Neural progenitor cell (in vitro differentiated cells): ENCODE measurements at regions not wholly inside any gene's neighbourhood (a gene's known extent, or its start where the extent isn't known, plus 50 kb on each side); places are given as distances from the start of the nearest gene placed in this dataset.

Experiments used
- DNase-seq: peaks from one replicate; pipeline ENCODE4 v3.0.0-alpha.2; 2016; ENCODE audit warnings: low spot score
- H2AFZ ChIP-seq: fragments of 200-600 bp; sonication (generic); replicated peaks from 2 replicates; pipeline ENCODE4 v1.6.1; 2016; ENCODE audit warnings: antibody characterized with exemption
- H3F3A ChIP-seq: fragments of 200-600 bp; sonication (generic); 2 replicates; pipeline ENCODE4 v1.6.1; 2016; ENCODE audit warnings: antibody characterized with exemption, low read depth
- H3K27ac ChIP-seq: fragments of 200-600 bp; sonication (generic); 2 replicates; pipeline ENCODE4 v1.5.1; 2016; ENCODE audit warnings: mild to moderate bottlenecking
- H3K27me3 ChIP-seq: fragments of 200-600 bp; sonication (generic); 2 replicates; pipeline ENCODE4 v1.6.1; 2016; ENCODE audit warnings: mild to moderate bottlenecking, moderate library complexity
- H3K36me3 ChIP-seq: fragments of 200-600 bp; sonication (generic); 2 replicates; pipeline ENCODE4 v1.5.1; 2016
- H3K4me1 ChIP-seq: fragments of 200-600 bp; sonication (generic); 2 replicates; pipeline ENCODE4 v1.6.1; 2016; ENCODE audit warnings: mixed run types
- H3K4me2 ChIP-seq: fragments of 200-600 bp; sonication (generic); 2 replicates; pipeline ENCODE4 v1.6.1; 2016
- H3K4me3 ChIP-seq: fragments of 200-600 bp; sonication (generic); 2 replicates; pipeline ENCODE4 v1.5.1; 2016
- H3K79me2 ChIP-seq: fragments of 200-600 bp; sonication (generic); 2 replicates; pipeline ENCODE4 v1.6.1; 2016; ENCODE audit warnings: low read depth
- H3K9ac ChIP-seq: fragments of 200-600 bp; sonication (generic); 2 replicates; pipeline ENCODE4 v1.6.1; 2016
- H3K9me3 ChIP-seq: fragments of 200-600 bp; sonication (generic); 2 replicates; pipeline ENCODE4 v1.5.1; 2016; ENCODE audit warnings: low read depth
- H4K20me1 ChIP-seq: fragments of 200-600 bp; sonication (generic); 2 replicates; pipeline ENCODE4 v1.6.1; 2016; ENCODE audit warnings: low read depth
- H3K27ac Mint-ChIP-seq: 3 replicates; pipeline ENCODE4 v1.8.0; 2021; ENCODE audit warnings: mixed read lengths
- H3K27me3 Mint-ChIP-seq: 2 replicates; pipeline ENCODE4 v1.8.0; 2022; ENCODE audit warnings: low read depth, mild to moderate bottlenecking, inconsistent platforms, moderate library complexity, mixed read lengths; ENCODE audit not compliant: insufficient read depth
- H3K36me3 Mint-ChIP-seq: 3 replicates; pipeline ENCODE4 v1.8.0; 2021; ENCODE audit warnings: mixed read lengths
- H3K4me1 Mint-ChIP-seq: 3 replicates; pipeline ENCODE4 v1.8.0; 2021; ENCODE audit warnings: mixed read lengths
- H3K4me3 Mint-ChIP-seq: 3 replicates; pipeline ENCODE4 v1.8.0; 2021; ENCODE audit warnings: mild to moderate bottlenecking, moderate library complexity, mixed read lengths
- H3K9me3 Mint-ChIP-seq: 3 replicates; pipeline ENCODE4 v1.8.0; 2020; ENCODE audit warnings: mixed read lengths
- CTCF ChIP-seq: fragments of 200-600 bp; sonication (generic); IDR thresholded peaks from 2 replicates; pipeline ENCODE4 v1.5.1; 2017; ENCODE audit warnings: antibody characterized with exemption, mild to moderate bottlenecking
- EZH2 ChIP-seq: fragments of 200-600 bp; sonication (generic); IDR thresholded peaks from 2 replicates; pipeline ENCODE4 v1.6.1; 2017; ENCODE audit warnings: antibody characterized with exemption, mild to moderate bottlenecking, moderate library complexity
- EZH2phosphoT487 ChIP-seq: fragments of 200-600 bp; sonication (generic); IDR thresholded peaks from 2 replicates; pipeline ENCODE4 v1.6.1; 2017; ENCODE audit warnings: antibody characterized with exemption

GRCh38 chr3:168416446-168416845, 320.7 kb upstream of the GOLIM4 start:
- H3K9me3 Mint-ChIP-seq = peaks cover 2% of the 10 kb centered on the region
- no peak for DNase-seq
- Histone ChIP-seq H3K79me2 (no peaks in the 10 kb centered on the region), H3K9ac (no peak overlapping the region), H4K20me1 (no peaks in the 10 kb centered on the region), H3K27ac (no peak overlapping the region), H3K27me3 (no peaks in the 10 kb centered on the region), H3F3A (no peaks in the 10 kb centered on the region), H2AFZ (no peak overlapping the region), H3K4me3 (no peak overlapping the region), H3K4me1 (peaks cover 10% of the 10 kb centered on the region), H3K36me3 (no peaks in the 10 kb centered on the region), H3K4me2 (no peak overlapping the region), H3K9me3 (no peaks in the 10 kb centered on the region)
- no peak overlapping the region for H3K4me3 Mint-ChIP-seq
- peaks cover 10% of the 10 kb centered on the region for H3K4me1 Mint-ChIP-seq
- no peaks in the 10 kb centered on the region for H3K27me3 Mint-ChIP-seq
- peaks cover 10% of the 10 kb centered on the region for H3K36me3 Mint-ChIP-seq
- no peak overlapping the region for H3K27ac Mint-ChIP-seq
- TF ChIP-seq EZH2 (no peak), CTCF (no peak), EZH2phosphoT487 (no peak)

- peaks cover 10% of the 10 kb centered on the region for H3K4me1 Mint-ChIP-seq
- Histone ChIP-seq H3K27ac (no peak overlapping the region), H3F3A (no peaks in the 10 kb centered on the region), H3K4me1 (peaks cover 10% of the 10 kb centered on the region), H2AFZ (no peak overlapping the region), H3K4me3 (no peak overlapping the region), H3K9me3 (no peaks in the 10 kb centered on the region), H3K36me3 (no peaks in the 10 kb centered on the region), H3K4me2 (no peak overlapping the region), H3K27me3 (no peaks in the 10 kb centered on the region), H4K20me1 (no peaks in the 10 kb centered on the region), H3K79me2 (no peaks in the 10 kb centered on the region), H3K9ac (no peak overlapping the region)
- H3K27ac Mint-ChIP-seq = no peak overlapping the region
- H3K9me3 Mint-ChIP-seq = peaks cover 3% of the 10 kb centered on the region
- no peaks in the 10 kb centered on the region for H3K27me3 Mint-ChIP-seq
- peaks cover 3% of the 10 kb centered on the region for H3K36me3 Mint-ChIP-seq
- H3K4me3 Mint-ChIP-seq = no peak overlapping the region
- DNase-seq = no peak
- TF ChIP-seq EZH2 (no peak), EZH2phosphoT487 (no peak), CTCF (no peak)
Measured at GRCh38 chr3:168414149-168414548, 318.4 kb upstream of the GOLIM4 start.

- TF ChIP-seq EZH2 (no peak), CTCF (no peak), EZH2phosphoT487 (no peak)
- no peaks in the 10 kb centered on the region for H3K79me2 ChIP-seq
- no peak overlapping the region for H3K4me2 ChIP-seq
- H3K4me1 ChIP-seq = no peaks in the 10 kb centered on the region
- H3K36me3 Mint-ChIP-seq = peaks cover under 1% of the 10 kb centered on the region
- no peaks in the 10 kb centered on the region for H4K20me1 ChIP-seq
- no peak overlapping the region for H3K9ac ChIP-seq
- H3K36me3 ChIP-seq = no peaks in the 10 kb centered on the region
- H2AFZ ChIP-seq = no peak overlapping the region
- H3K4me1 Mint-ChIP-seq = peaks cover 2% of the 10 kb centered on the region
- peaks cover 3% of the 10 kb centered on the region for H3K9me3 Mint-ChIP-seq
- H3K9me3 ChIP-seq = no peaks in the 10 kb centered on the region
- no peak overlapping the region for H3K27ac ChIP-seq
- H3K27ac Mint-ChIP-seq = no peak overlapping the region
- H3K4me3 Mint-ChIP-seq = no peak overlapping the region
- no peak overlapping the region for H3K4me3 ChIP-seq
- no peaks in the 10 kb centered on the region for H3K27me3 Mint-ChIP-seq
- H3F3A ChIP-seq = no peaks in the 10 kb centered on the region
- H3K27me3 ChIP-seq = no peaks in the 10 kb centered on the region
- DNase-seq = peak; percentile 9
Measured at GRCh38 chr3:168407381-168407780, 311.7 kb upstream of the GOLIM4 start.

- Mint-ChIP-seq H3K27ac (no peak overlapping the region), H3K36me3 (peaks cover 2% of the 10 kb centered on the region), H3K4me3 (no peak overlapping the region), H3K9me3 (peaks cover 2% of the 10 kb centered on the region), H3K4me1 (peaks cover 2% of the 10 kb centered on the region), H3K27me3 (no peaks in the 10 kb centered on the region)
- Histone ChIP-seq H3K9me3 (no peaks in the 10 kb centered on the region), H3K79me2 (no peaks in the 10 kb centered on the region), H3K36me3 (no peaks in the 10 kb centered on the region), H3K4me2 (no peak overlapping the region), H3K27ac (no peak overlapping the region), H2AFZ (no peak overlapping the region), H3K4me3 (no peak overlapping the region), H3K4me1 (no peaks in the 10 kb centered on the region), H3K27me3 (no peaks in the 10 kb centered on the region), H4K20me1 (no peaks in the 10 kb centered on the region), H3F3A (no peaks in the 10 kb centered on the region), H3K9ac (no peak overlapping the region)
- TF ChIP-seq CTCF (no peak), EZH2phosphoT487 (no peak), EZH2 (no peak)
- no peak for DNase-seq
Measured at GRCh38 chr3:168405288-168405687, 309.6 kb upstream of the GOLIM4 start.
